Epithelial cell of esophagus (primary cell): ENCODE measurements at regions not wholly inside any gene's neighbourhood (a gene's known extent, or its start where the extent isn't known, plus 50 kb on each side); places are given as distances from the start of the nearest gene placed in this dataset.

Source experiments
- DNase-seq: peaks from one replicate; pipeline ENCODE4 v3.0.0; 2010; ENCODE audit warnings: low read depth
- H3K4me3 ChIP-seq: 2 replicates; pipeline ENCODE4 v1.5.1; 2011; ENCODE audit warnings: mild to moderate bottlenecking, low read length, control low read depth
- TF ChIP-seq, protein P1 (sequence below): IDR thresholded peaks from 2 replicates; pipeline ENCODE4 v1.5.1; 2011; ENCODE audit warnings: low read depth, mild to moderate bottlenecking, low read length, control low read depth, inconsistent platforms; ENCODE audit not compliant: insufficient read depth; ENCODE audit errors: missing control alignments

GRCh38 chr7:106459397-106460072 lies 174.8 kb upstream of the NAMPT start:
- DNase-seq, result no peak
- TF ChIP-seq, protein P1, sequence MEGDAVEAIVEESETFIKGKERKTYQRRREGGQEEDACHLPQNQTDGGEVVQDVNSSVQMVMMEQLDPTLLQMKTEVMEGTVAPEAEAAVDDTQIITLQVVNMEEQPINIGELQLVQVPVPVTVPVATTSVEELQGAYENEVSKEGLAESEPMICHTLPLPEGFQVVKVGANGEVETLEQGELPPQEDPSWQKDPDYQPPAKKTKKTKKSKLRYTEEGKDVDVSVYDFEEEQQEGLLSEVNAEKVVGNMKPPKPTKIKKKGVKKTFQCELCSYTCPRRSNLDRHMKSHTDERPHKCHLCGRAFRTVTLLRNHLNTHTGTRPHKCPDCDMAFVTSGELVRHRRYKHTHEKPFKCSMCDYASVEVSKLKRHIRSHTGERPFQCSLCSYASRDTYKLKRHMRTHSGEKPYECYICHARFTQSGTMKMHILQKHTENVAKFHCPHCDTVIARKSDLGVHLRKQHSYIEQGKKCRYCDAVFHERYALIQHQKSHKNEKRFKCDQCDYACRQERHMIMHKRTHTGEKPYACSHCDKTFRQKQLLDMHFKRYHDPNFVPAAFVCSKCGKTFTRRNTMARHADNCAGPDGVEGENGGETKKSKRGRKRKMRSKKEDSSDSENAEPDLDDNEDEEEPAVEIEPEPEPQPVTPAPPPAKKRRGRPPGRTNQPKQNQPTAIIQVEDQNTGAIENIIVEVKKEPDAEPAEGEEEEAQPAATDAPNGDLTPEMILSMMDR, result no peak
- H3K4me3 ChIP-seq, result no peak overlapping the region

GRCh38 chr7:106457678-106458077 lies 172.9 kb upstream of the NAMPT start:
- DNase-seq, result no peak
- TF ChIP-seq, protein P1, result no peak
- no peak overlapping the region for H3K4me3 ChIP-seq

GRCh38 chr7:106456329-106456728 lies 171.5 kb upstream of the NAMPT start:
- no peak overlapping the region for H3K4me3 ChIP-seq
- DNase-seq, result no peak
- TF ChIP-seq, protein P1, result no peak

DNA sequence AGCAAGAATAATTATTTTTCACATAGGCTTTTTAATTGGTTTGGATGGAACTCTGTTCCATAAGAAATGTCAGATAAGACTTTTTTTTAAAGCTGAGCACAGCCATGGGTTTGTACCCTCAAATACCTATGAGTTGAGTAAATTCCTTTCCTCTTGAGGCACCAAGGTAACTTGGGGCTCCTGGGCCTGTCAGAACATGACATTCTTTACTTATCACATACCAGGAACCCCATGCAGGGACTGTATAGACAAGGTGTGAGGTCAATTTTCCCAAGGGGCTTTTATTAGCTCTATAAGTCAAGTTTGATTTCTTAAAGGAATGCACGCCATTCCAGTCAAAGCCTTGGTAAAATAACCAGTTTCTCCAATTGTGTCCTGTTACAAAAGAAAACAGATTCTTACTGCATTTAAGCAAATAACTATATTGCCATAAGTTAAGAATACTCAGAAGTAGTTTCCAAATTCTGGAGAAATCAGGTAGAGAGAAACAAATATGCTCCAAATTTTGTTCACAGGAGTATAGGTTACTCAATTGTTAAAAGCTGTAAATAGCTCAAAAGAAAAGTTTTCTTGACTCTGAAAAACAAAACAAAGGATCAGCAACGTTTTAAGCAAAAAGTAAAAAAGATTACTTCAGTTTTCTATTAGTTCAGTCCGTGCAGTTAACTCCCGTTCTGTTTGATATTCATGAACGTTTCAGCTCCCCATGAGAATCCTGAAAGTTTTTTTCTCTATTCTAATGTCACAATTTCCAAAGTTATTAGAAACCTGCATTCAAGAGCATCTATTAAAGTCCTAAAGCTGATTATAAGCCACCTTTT lies 167.5 kb upstream of the NAMPT start:
- DNase-seq, result peak; percentile 52
- H3K4me3 ChIP-seq, result no peak overlapping the region
- TF ChIP-seq, protein P1, result no peak

DNA sequence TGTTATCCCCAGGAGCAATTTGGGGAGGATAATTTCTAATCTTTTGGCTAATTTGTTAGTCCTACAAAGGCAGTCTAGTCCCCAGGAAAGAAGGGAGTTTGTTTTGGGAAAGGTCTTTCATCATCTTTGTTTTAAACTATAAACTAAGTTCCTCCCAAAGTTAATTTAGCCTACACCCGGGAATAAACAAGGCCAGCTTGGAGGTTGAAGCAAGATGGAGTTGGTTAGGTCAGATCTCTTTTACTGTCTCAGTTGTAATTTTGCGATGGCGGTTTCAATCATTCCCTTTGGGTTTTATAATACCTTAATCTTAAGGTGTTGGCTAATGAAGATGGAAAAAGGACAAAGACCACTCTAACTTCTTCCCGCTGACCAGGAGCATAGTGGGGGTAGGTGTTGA lies 166.4 kb upstream of the NAMPT start:
- H3K4me3 ChIP-seq, result no peak overlapping the region
- TF ChIP-seq, protein P1, result no peak
- DNase-seq, result no peak

DNA sequence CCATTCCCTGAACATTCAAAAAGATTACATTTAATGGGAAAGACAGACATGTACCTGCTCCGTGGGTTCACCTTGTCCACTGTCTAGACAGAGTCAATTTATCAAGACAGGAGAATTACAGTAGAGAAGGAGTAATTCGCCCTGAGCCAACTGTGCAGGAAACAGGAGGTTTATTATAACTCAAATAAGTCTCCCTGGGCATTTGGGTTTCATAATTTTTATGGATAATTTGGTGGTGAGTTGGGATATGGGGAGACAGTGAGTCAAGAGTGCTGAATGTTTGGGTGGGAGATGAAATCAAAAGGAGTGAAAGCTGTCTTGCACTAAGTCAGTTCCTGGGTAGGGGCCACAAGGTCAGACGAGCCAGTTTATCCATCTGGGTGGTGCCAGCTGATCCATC lies 165.9 kb upstream of the NAMPT start:
- no peak overlapping the region for H3K4me3 ChIP-seq
- DNase-seq, result peak; percentile 53
- TF ChIP-seq, protein P1, result no peak
